ENCODE measurements at regions not wholly inside any gene's neighbourhood (a gene's known extent, or its start where the extent isn't known, plus 50 kb on each side); places are given as distances from the start of the nearest gene placed in this dataset.
A peak's percentile ranks its signal among the peaks of the same experiment; 100 is the strongest.

GRCh38 chr15:27695726-27696125 is 403.4 kb downstream of the OCA2 start:
- no peak overlapping the region for H3K27ac Mint-ChIP-seq
- H3K9me3 Mint-ChIP-seq: peaks cover 26% of the 10 kb centered on the region
- H3K27me3 Mint-ChIP-seq (ENCODE audit: insufficient read depth): no peaks in the 10 kb centered on the region; the same call in none of the 2 replicates
- H3K4me3 Mint-ChIP-seq: no peak overlapping the region
- no peak for TF ChIP-seq CTCF (IDR thresholded peaks at IDR 0.05)
- H3K4me1 Mint-ChIP-seq (ENCODE audit: low read depth): no peaks in the 10 kb centered on the region; the same call in 1 of the 2 replicates
- no peaks in the 10 kb centered on the region for H3K36me3 Mint-ChIP-seq (ENCODE audit: low read depth)
- DNase-seq: no peak

GRCh38 chr15:27694506-27695087 is 404.5 kb downstream of the OCA2 start:
- no peaks in the 10 kb centered on the region; the same call in none of the 2 replicates for H3K27me3 Mint-ChIP-seq (ENCODE audit: insufficient read depth)
- H3K4me3 Mint-ChIP-seq: no peak overlapping the region
- peaks cover 28% of the 10 kb centered on the region for H3K9me3 Mint-ChIP-seq
- H3K4me1 Mint-ChIP-seq (ENCODE audit: low read depth): no peaks in the 10 kb centered on the region; the same call in 1 of the 2 replicates
- no peaks in the 10 kb centered on the region for H3K36me3 Mint-ChIP-seq (ENCODE audit: low read depth)
- TF ChIP-seq CTCF (IDR thresholded peaks at IDR 0.05): no peak
- H3K27ac Mint-ChIP-seq: no peak overlapping the region
- no peak for DNase-seq

GRCh38 chr15:27693280-27693679 is 405.8 kb downstream of the OCA2 start:
- Mint-ChIP-seq H3K27ac (no peak overlapping the region), H3K4me1 (ENCODE audit: low read depth) (no peaks in the 10 kb centered on the region; the same call in 1 of the 2 replicates), H3K9me3 (peaks cover 25% of the 10 kb centered on the region), H3K27me3 (ENCODE audit: insufficient read depth) (no peaks in the 10 kb centered on the region; the same call in none of the 2 replicates), H3K4me3 (no peak overlapping the region), H3K36me3 (ENCODE audit: low read depth) (no peaks in the 10 kb centered on the region)
- DNase-seq: no peak
- no peak for TF ChIP-seq CTCF (IDR thresholded peaks at IDR 0.05)

GRCh38 chr15:27692438-27692837 is 406.7 kb downstream of the OCA2 start:
- Mint-ChIP-seq H3K27me3 (ENCODE audit: insufficient read depth) (no peaks in the 10 kb centered on the region; the same call in none of the 2 replicates), H3K4me3 (peak overlapping the region; percentile 50; the same call in 1 of the 2 replicates), H3K9me3 (peaks cover 19% of the 10 kb centered on the region), H3K4me1 (ENCODE audit: low read depth) (no peaks in the 10 kb centered on the region; the same call in 1 of the 2 replicates), H3K36me3 (ENCODE audit: low read depth) (no peaks in the 10 kb centered on the region), H3K27ac (no peak overlapping the region)
- TF ChIP-seq CTCF (IDR thresholded peaks at IDR 0.05): no peak
- no peak for DNase-seq

- DNase-seq: no peak
- H3K27me3 Mint-ChIP-seq (ENCODE audit: insufficient read depth): no peaks in the 10 kb centered on the region; the same call in none of the 2 replicates
- no peak overlapping the region for H3K27ac Mint-ChIP-seq
- no peak for TF ChIP-seq CTCF (IDR thresholded peaks at IDR 0.05)
- H3K9me3 Mint-ChIP-seq: peaks cover 23% of the 10 kb centered on the region
- H3K4me3 Mint-ChIP-seq: no peak overlapping the region
- no peaks in the 10 kb centered on the region for H3K36me3 Mint-ChIP-seq (ENCODE audit: low read depth)
- H3K4me1 Mint-ChIP-seq (ENCODE audit: low read depth): peaks cover 10% of the 10 kb centered on the region; the same call in 1 of the 2 replicates
Measured at GRCh38 chr15:27690290-27690689, 408.8 kb downstream of the OCA2 start.

All from HFFc6 (cell line).